ENCODE measurements at regions not wholly inside any gene's neighbourhood (a gene's known extent, or its start where the extent isn't known, plus 50 kb on each side); places are given as distances from the start of the nearest gene placed in this dataset.

DNA sequence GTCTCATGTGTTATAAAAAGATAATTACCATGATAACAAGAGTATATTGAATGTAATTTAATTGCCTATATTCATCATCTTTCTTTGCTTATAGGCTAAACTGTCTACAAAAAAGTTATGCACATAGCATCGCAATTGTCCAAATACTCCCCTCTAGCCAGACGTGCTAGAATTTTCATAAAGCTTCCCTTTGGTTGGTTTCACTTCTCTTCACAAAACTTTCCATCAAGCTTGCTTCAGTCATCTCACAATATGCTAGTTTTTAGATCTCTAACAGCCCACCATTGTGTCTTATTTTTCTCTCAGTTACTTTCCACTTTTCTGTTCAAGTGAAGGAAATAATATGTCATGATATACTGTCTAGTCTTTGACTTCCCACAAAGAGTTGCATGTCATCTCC is 448.3 kb upstream of the SPANXN1 start:
- no peak for DNase-seq

DNA sequence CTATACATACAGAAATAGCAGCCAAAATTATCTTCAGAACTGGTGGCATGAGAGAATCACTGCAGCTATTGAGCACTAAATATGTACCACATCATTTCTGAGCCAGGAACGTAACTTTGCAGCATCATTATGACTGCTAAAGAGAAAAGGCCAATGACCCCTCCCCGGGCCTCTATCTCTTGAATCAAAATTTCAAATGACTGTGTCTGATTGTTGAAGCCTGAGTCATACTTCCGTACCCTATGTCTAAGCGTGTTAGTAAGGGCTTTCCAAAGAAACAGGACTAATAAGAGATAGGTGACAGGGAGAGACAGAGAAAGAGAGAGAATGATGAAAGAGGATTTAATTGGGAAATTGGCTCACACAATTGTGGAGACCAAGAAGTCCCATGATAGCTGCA is 445.5 kb upstream of the SPANXN1 start:
- no peak for DNase-seq

DNA sequence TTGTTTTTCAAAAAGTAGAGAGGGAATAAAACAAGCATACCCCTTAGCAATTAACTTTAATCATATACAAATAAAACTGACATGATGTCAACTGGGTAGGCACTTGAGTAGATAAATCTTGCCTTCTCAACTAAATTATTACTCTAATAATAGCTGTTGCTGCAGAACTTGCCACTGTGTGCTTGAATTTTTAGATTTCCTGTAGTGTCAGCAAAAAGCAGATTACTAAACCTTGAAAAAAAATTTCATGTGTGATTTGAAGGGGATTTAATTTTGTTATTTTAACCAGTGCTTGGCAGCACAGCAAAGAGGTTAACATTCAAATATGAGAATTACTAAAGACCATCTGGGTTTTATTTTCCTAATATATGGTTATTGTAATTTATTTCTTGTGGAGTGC is 438.3 kb upstream of the SPANXN1 start:
- peak; percentile 22 for DNase-seq

DNA sequence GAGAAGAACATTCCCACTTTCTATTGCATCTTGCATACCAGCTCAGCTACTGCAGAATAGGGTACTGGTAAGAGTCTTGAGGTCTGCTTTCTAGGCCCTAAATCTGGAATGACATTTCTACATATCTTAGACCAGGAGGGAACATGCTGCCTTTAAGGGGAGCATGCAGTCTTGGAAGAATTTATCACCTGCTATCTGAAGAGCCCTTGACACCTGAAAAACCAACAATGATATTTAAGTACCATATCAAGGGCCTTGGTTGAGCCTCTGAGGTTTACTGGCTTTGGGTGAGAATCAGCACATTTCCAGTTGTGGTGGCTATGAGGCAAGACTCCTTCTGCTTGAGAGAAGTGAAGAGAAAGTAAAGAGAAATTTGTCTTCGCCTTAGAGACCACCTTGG is 436.8 kb upstream of the SPANXN1 start:
- DNase-seq: no peak

DNA sequence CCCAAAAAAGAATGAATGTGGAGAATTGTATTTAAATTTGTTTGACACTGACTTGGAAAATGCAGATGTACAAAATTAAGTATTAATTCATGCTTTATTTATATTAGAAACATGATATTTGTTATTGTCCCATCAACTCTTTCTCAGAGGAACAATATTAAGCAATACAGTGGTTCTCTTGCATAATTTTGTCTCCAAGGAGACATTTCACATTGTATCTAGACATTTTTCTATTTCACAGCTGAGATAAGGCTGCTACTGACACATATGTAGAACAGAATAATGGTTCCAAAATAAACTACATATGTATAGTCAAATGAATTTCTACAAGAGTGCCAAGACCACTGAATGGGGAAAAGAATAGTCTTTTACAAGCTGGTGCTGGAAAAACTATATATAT is 427.9 kb upstream of the SPANXN1 start:
- DNase-seq: no peak

DNA sequence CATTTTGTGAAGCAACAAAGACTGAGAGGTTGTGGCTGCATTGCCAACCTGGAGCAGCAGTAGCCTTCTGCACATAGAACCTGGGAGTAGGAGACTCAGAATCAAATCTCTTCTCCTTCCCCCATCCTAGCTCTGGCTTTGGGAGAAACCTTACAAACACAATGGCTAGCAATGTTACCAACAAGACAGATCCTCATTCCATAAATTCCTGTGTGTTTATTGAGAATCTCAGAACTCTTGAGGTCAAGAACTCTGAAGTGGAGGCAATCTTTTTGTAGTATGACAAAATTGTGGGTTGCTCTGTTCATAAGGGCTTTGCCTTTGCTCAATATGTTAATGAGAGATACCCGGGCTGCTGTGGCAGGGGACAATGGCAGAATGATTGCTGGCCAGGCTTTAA is 406.7 kb upstream of the SPANXN1 start:
- DNase-seq: no peak

DNA sequence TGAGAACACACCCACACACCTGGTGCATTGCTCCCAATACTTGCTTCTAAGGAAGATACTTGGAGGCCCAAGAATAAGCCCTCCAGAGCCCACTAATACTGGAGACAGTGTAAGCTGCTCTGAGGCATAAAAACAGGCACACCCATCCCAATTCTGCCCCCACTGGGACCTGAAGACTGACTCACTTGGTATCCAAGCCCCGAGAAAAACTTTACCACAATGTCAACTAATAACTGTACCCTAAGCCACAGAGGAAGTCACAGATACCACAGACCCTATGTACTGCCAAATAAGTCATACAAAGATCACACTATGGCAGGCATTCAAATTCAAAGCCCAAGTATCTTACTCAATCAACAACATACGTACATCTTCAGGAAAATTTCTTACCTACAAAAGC is 398.2 kb upstream of the SPANXN1 start:
- DNase-seq: no peak

DNA sequence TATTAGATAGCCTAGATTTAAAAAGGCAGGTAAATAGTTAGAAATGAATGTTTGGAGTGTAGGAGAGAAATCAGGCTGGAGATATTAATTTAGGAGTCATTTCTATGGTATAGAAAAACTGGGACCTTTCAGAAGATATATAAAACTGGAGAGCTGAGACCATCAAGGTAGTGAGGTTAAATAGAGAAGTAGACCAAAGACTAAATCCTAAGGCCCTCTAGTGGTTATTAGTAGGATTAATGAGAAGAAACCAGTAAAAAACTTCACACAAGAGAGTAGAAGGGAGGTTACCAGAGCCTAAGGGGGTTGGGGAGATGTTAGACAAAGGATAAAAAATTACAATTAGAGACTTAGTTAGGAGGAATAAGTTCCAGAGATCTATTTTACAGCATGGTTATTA is 351.0 kb upstream of the SPANXN1 start:
- DNase-seq: peak; percentile 18

DNA sequence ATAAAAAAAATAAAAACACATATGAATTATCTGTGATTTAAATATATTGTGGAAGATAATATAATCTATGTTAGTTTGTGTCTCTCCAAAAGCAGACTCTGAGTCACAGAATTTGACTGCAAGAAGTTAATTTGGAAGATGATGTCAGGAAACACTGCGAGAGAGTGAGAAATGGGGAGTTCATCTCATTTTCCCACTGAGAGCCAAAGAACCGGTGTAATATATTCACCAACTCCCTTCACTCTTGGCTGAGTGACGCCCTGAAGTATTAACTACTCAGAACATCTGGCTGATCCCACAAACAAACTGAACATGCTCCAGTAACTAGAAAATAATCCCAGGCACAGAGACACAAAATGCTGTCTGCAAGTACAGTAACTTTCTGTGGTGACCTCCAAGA is 345.8 kb upstream of the SPANXN1 start:
- no peak for DNase-seq

DNA sequence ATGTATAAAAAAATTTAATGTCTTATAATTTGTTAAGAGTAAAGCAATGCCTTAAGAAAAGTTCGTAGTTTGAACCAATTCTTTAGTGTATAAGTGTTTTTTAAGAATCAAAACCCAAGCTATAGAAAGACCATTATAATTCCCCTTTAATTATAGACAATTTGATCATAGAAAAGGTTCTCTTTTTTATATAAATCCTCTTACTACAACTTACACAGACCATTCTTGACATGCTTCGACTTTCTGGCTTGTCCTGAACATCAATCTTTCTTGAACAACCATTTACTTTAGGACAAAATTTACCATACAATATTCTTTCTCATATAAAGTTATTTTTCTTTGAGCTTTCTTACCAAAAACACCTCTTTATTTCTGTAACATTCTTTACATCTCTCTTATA is 330.5 kb upstream of the SPANXN1 start:
- no peak for DNase-seq

DNA sequence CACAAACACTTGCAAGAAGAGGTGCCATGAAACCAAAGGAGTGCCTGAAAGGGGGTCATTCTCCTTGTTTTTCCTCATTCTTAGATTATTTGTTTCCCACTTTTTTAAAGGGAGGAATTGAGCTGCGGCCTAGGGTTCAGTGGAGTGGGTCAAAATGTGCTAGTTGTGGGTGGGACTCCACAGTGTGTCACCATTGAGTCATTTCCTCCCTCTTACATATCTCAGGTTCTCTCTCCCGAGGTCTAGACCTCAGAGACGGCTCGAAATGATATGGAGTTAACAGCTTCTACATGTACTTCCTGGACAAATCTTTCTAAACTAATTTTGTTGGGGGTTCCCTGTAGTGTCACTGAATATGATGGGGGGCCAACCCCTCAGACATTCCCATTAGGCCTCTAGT is 328.4 kb upstream of the SPANXN1 start:
- DNase-seq: no peak

DNA sequence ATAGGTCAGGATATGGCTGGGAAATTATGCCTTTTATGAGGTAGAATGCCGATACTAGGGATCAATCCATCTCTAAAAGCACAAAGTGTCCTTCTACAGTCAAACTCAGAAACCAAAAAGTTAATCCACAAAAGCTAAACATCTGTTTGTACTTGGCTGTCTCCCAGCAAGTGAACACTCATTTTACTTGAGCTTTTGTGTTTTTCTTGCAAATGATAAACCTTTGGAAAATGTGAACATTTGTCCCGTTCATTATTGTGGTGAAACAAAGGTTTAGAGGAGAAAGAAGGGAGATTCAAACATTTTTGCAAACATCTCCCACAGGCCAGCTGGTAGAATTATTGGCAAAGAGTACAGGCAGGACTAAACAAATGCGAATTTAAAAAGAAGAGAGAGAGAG is 300.6 kb upstream of the SPANXN1 start:
- DNase-seq: no peak

All from NCI-H1105 treated with DMSO at 0.1 percent for 48 hours (cell line).